ENCODE measurements at regions not wholly inside any gene's neighbourhood (a gene's known extent, or its start where the extent isn't known, plus 50 kb on each side); places are given as distances from the start of the nearest gene placed in this dataset.
"Not testable (repeated sequence)": the region's sequence is repeated elsewhere in the genome, so short reads cannot be mapped to it uniquely, and the experiment has no call there.

DNA sequence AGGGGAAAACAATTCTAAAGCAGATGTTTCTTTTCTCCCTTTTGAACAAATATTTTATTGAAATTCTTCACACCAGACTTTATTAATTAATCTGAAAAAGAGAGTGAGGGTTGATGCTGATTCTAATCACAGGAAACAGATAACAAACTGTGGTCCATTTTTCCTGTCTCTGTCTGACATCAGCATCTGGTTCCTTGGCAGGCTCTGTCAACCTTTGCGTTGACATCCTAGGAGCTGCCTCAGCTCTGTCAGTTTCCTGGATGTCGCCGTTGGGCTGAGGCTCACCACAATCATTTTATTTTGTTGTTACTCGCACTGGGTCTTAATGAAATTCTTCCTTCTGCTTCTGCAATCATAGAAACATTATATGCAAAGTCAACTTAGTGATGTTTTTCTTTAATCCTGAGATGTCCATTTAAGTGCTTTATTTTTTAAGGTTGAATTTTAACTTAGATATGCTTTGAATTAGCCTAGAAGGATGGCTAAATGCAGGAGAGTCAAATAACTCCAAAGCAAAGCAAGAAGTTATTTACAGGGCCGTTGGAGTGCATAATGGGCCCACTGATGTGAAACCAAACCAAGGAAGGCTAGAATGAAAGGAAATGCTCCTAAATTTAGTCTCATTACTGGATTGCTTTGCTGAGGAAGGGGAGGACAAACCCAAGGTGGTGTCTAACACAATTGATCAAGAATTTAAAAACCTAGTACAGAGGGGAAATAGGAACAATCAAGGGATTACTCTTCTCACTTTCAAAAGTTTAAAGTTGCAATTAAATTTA is 542.4 kb downstream of the FLRT2 start:
- H3K79me2 ChIP-seq (ENCODE audit: low read depth), result no peaks in the 10 kb centered on the region
- H3K36me3 ChIP-seq, result no peaks in the 10 kb centered on the region
- no peaks in the 10 kb centered on the region for H3K27me3 ChIP-seq
- H3K4me1 Mint-ChIP-seq, result peaks cover 4% of the 10 kb centered on the region
- no peaks in the 10 kb centered on the region for H3K36me3 Mint-ChIP-seq
- no peaks in the 10 kb centered on the region for H3K4me1 ChIP-seq
- no peak for TF ChIP-seq EZH2phosphoT487 (IDR thresholded peaks at IDR 0.05)
- H3K9me3 ChIP-seq (ENCODE audit: low read depth), result no peaks in the 10 kb centered on the region
- DNase-seq (ENCODE audit: low spot score), result no peak
- no peak overlapping the region for H3K4me2 ChIP-seq
- peaks cover 2% of the 10 kb centered on the region for H3K9me3 Mint-ChIP-seq
- H3K27ac ChIP-seq, result no peak overlapping the region
- no peak overlapping the region for H3K9ac ChIP-seq
- H3K27me3 Mint-ChIP-seq (ENCODE audit: insufficient read depth, low read depth), result no peaks in the 10 kb centered on the region
- H3F3A ChIP-seq (ENCODE audit: low read depth), result no peaks in the 10 kb centered on the region
- H4K20me1 ChIP-seq (ENCODE audit: low read depth), result no peaks in the 10 kb centered on the region
- H3K27ac Mint-ChIP-seq, result no peak overlapping the region
- no peak overlapping the region for H3K4me3 Mint-ChIP-seq
- H2AFZ ChIP-seq (replicated peaks), result no peak overlapping the region
- no peak overlapping the region for H3K4me3 ChIP-seq

DNA sequence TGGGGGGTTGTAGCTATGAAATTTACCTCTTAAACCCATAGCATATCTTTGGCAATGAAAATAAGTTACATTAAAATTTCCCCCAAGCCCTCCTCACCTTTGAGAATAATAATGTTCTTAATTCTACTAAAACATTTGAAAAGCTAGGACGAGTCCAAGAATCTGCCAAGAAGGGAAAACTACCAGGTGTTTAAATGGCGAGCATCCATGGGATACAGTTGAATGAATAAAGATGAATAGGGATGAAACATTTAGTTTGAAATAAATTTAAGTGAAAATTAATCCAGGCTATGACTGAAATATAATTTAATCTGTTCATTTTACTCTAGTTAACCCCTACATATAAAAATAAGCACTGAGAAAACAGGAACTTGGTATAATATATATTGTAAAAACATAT is 536.7 kb downstream of the FLRT2 start:
- Histone ChIP-seq H3K27ac (no peak overlapping the region), H3K9me3 (ENCODE audit: low read depth) (peaks cover 5% of the 10 kb centered on the region), H2AFZ (replicated peaks) (no peak overlapping the region), H3K79me2 (ENCODE audit: low read depth) (no peaks in the 10 kb centered on the region), H3K4me2 (no peak overlapping the region), H3K36me3 (no peaks in the 10 kb centered on the region), H3K4me3 (no peak overlapping the region), H3F3A (ENCODE audit: low read depth) (no peaks in the 10 kb centered on the region), H3K9ac (no peak overlapping the region), H3K27me3 (no peaks in the 10 kb centered on the region), H3K4me1 (no peaks in the 10 kb centered on the region), H4K20me1 (ENCODE audit: low read depth) (no peaks in the 10 kb centered on the region)
- no peaks in the 10 kb centered on the region for H3K36me3 Mint-ChIP-seq
- H3K4me3 Mint-ChIP-seq, result no peak overlapping the region
- TF ChIP-seq, protein P1, sequence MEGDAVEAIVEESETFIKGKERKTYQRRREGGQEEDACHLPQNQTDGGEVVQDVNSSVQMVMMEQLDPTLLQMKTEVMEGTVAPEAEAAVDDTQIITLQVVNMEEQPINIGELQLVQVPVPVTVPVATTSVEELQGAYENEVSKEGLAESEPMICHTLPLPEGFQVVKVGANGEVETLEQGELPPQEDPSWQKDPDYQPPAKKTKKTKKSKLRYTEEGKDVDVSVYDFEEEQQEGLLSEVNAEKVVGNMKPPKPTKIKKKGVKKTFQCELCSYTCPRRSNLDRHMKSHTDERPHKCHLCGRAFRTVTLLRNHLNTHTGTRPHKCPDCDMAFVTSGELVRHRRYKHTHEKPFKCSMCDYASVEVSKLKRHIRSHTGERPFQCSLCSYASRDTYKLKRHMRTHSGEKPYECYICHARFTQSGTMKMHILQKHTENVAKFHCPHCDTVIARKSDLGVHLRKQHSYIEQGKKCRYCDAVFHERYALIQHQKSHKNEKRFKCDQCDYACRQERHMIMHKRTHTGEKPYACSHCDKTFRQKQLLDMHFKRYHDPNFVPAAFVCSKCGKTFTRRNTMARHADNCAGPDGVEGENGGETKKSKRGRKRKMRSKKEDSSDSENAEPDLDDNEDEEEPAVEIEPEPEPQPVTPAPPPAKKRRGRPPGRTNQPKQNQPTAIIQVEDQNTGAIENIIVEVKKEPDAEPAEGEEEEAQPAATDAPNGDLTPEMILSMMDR (IDR thresholded peaks at IDR 0.05), result no peak
- TF ChIP-seq EZH2phosphoT487 (IDR thresholded peaks at IDR 0.05) (no peak), EZH2 (IDR thresholded peaks at IDR 0.05) (no peak)
- peaks cover 4% of the 10 kb centered on the region for H3K27me3 Mint-ChIP-seq (ENCODE audit: insufficient read depth, low read depth)
- no peaks in the 10 kb centered on the region for H3K4me1 Mint-ChIP-seq
- no peak for DNase-seq (ENCODE audit: low spot score)
- H3K27ac Mint-ChIP-seq, result no peak overlapping the region
- H3K9me3 Mint-ChIP-seq, result peaks cover 4% of the 10 kb centered on the region

- H3K4me1 ChIP-seq, result no peaks in the 10 kb centered on the region
- no peak overlapping the region for H3K27ac Mint-ChIP-seq
- no peak overlapping the region for H3K4me3 Mint-ChIP-seq
- no peaks in the 10 kb centered on the region for H3F3A ChIP-seq (ENCODE audit: low read depth)
- H3K27ac ChIP-seq, result no peak overlapping the region
- peaks cover 4% of the 10 kb centered on the region for H3K27me3 Mint-ChIP-seq (ENCODE audit: insufficient read depth, low read depth)
- no peak overlapping the region for H2AFZ ChIP-seq (replicated peaks)
- peaks cover 5% of the 10 kb centered on the region for H3K9me3 ChIP-seq (ENCODE audit: low read depth)
- no peak overlapping the region for H3K9ac ChIP-seq
- no peak overlapping the region for H3K4me3 ChIP-seq
- H3K9me3 Mint-ChIP-seq, result peaks cover 4% of the 10 kb centered on the region
- TF ChIP-seq EZH2phosphoT487 (IDR thresholded peaks at IDR 0.05) (no peak), EZH2 (IDR thresholded peaks at IDR 0.05) (no peak)
- TF ChIP-seq, protein P1 (IDR thresholded peaks at IDR 0.05), result no peak
- H4K20me1 ChIP-seq (ENCODE audit: low read depth), result no peaks in the 10 kb centered on the region
- no peaks in the 10 kb centered on the region for H3K36me3 ChIP-seq
- no peak overlapping the region for H3K4me2 ChIP-seq
- no peak for DNase-seq (ENCODE audit: low spot score)
- no peaks in the 10 kb centered on the region for H3K4me1 Mint-ChIP-seq
- H3K79me2 ChIP-seq (ENCODE audit: low read depth), result no peaks in the 10 kb centered on the region
- H3K27me3 ChIP-seq, result no peaks in the 10 kb centered on the region
- no peaks in the 10 kb centered on the region for H3K36me3 Mint-ChIP-seq
Measured at GRCh38 chr14:86065407-86065806, 535.5 kb downstream of the FLRT2 start.

- H3K9me3 ChIP-seq (ENCODE audit: low read depth); H3K9ac ChIP-seq; H2AFZ ChIP-seq (replicated peaks); H3K9me3 Mint-ChIP-seq; H3K36me3 Mint-ChIP-seq; H3K4me2 ChIP-seq; H3K4me1 Mint-ChIP-seq; H3K4me3 Mint-ChIP-seq; H3K4me1 ChIP-seq; H3K79me2 ChIP-seq (ENCODE audit: low read depth); H3K27me3 ChIP-seq; H3K27me3 Mint-ChIP-seq (ENCODE audit: insufficient read depth, low read depth); DNase-seq (ENCODE audit: low spot score); H3F3A ChIP-seq (ENCODE audit: low read depth); H3K36me3 ChIP-seq; H3K4me3 ChIP-seq; H3K27ac ChIP-seq; H4K20me1 ChIP-seq (ENCODE audit: low read depth): not testable (repeated sequence)
- H3K27ac Mint-ChIP-seq, result peak overlapping the region; percentile 66
Measured at GRCh38 chr14:86064595-86064994, 534.7 kb downstream of the FLRT2 start.

Measured in neural progenitor cell (in vitro differentiated cells).